ENCODE measurements at regions not wholly inside any gene's neighbourhood (a gene's known extent, or its start where the extent isn't known, plus 50 kb on each side); places are given as distances from the start of the nearest gene placed in this dataset.

DNA sequence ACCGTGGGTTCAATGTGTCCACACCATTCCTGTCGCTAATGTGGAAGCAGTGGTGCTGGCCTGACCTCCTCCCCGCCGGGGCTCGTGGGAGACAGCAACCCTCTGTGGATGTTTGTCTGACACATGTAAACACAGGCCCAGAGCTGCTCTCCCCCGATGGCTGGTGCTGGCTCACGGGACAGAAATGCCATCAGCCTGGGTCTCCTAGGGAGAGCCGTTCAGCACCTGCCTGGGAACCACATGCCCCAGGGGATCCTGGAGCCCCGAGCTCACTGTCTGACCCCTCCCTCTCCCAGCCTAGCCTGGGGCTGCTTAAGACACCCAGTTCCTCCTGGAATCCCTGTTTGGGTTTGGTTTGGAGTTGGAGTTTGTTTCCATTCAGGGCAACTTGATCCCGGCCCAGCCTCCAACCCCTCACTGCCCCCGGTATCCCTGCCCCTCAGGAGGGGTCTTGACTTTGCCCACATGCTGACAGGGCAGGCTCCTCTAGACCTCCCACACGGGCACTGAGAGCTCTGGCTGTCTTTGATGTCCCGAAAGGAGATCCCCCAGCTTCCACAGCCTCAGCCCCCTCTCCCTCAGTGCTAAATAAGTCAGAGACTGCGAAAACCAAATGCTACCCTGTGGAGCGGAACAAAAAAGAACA is 50.9 kb upstream of the WNT11 start:
- 77% methylated on average over 8 of the region's 15 CpGs for WGBS
- TF ChIP-seq, protein P1, sequence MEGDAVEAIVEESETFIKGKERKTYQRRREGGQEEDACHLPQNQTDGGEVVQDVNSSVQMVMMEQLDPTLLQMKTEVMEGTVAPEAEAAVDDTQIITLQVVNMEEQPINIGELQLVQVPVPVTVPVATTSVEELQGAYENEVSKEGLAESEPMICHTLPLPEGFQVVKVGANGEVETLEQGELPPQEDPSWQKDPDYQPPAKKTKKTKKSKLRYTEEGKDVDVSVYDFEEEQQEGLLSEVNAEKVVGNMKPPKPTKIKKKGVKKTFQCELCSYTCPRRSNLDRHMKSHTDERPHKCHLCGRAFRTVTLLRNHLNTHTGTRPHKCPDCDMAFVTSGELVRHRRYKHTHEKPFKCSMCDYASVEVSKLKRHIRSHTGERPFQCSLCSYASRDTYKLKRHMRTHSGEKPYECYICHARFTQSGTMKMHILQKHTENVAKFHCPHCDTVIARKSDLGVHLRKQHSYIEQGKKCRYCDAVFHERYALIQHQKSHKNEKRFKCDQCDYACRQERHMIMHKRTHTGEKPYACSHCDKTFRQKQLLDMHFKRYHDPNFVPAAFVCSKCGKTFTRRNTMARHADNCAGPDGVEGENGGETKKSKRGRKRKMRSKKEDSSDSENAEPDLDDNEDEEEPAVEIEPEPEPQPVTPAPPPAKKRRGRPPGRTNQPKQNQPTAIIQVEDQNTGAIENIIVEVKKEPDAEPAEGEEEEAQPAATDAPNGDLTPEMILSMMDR (IDR thresholded peaks at IDR 0.05), result no peak
- TF ChIP-seq POLR2AphosphoS5 (IDR thresholded peaks at IDR 0.05) (no peak), EP300 (IDR thresholded peaks at IDR 0.05) (no peak)
- H3K36me3 ChIP-seq, result no peaks in the 10 kb centered on the region

DNA sequence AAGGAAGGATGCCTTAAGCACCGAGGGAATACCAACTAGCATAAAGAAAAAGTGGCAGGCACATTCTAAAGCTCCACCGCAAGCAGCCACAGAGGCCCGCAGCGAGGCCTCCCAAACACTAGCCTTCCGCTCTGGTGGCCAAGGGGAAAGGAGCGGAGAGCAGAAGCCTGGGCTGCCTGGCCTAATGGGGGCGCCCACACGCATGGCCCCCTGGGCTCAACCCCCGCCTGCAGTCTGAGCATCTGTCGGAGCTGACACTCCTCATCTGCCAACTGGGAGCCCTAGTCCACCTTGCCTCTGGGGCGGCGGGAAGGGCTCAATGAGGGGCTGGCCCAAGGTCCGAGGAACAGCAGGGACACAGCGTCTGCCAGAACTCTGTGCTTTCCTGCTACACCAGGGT is 50.1 kb upstream of the WNT11 start:
- Histone ChIP-seq H3K9me3 (no peaks in the 10 kb centered on the region), H3K4me3 (no peak overlapping the region), H3K4me1 (peaks cover 0 to 18% (median 8%) of the 10 kb centered on the region in 4 donors), H3K27me3 (no peaks in the 10 kb centered on the region), H3K36me3 (no peaks in the 10 kb centered on the region), H3K27ac (replicated peaks in 1 of 4) (no peak overlapping the region)
- intact Hi-C loops (cut with DNase I), result no loop called here
- 86% methylated on average over 14 of the region's 14 CpGs for whole genome bisulfite sequencing
- TF ChIP-seq, protein P1 (IDR thresholded peaks at IDR 0.05), result no peak
- no peak for TF ChIP-seq POLR2A (IDR thresholded peaks at IDR 0.05; ENCODE audit: low read depth)
- no peak for TF ChIP-seq POLR2AphosphoS5 (IDR thresholded peaks at IDR 0.05)
- no peak for TF ChIP-seq EP300 (IDR thresholded peaks at IDR 0.05)
- DNase-seq (ENCODE audit: extremely low spot score), result no peak

More for the DNA sequence above, 50.9 kb upstream of the WNT11 start:
- H3K9me3 ChIP-seq, result no peaks in the 10 kb centered on the region
- no peak overlapping the region for H3K4me3 ChIP-seq
- intact Hi-C loops (cut with DNase I), result no loop called here
- H3K27me3 ChIP-seq, result no peaks in the 10 kb centered on the region
- no peak overlapping the region for H3K27ac ChIP-seq (replicated peaks in 1 of 4)
- DNase-seq (ENCODE audit: extremely low spot score), result no peak
- H3K4me1 ChIP-seq, result peaks cover 0 to 11% (median 8%) of the 10 kb centered on the region in 4 donors
